HEK293 (cell line): ENCODE measurements at regions not wholly inside any gene's neighbourhood (a gene's known extent, or its start where the extent isn't known, plus 50 kb on each side); places are given as distances from the start of the nearest gene placed in this dataset.

ENCODE experiments used
- CTCF ChIA-PET: fragments of 350-600 bp; formaldehyde crosslinking; extraction: SDS; loops from one replicate; lab custom pipeline; 2021; ENCODE audit warnings: antibody characterized with exemption; lab: Yijun Ruan, JAX
- POLR2A ChIA-PET: fragments of 300-600 bp; formaldehyde crosslinking; extraction: SDS; loops from one replicate; lab custom pipeline; 2020; ENCODE audit warnings: antibody characterized with exemption, inconsistent platforms; lab: Yijun Ruan, JAX
- H3K27ac ChIP-seq: fragments of 200-500 bp; sonication (Bioruptor generic); 2 replicates; pipeline ENCODE4 v1.5.1; 2014; ENCODE audit warnings: low read depth, low read length, control low read depth, inconsistent platforms; ENCODE audit errors: extremely low read depth
- H3K36me3 ChIP-seq, 2 experiments: fragments of 200-500 bp in 1 of 2; sonication (Bioruptor generic) in 1 of 2; 1 replicate in 1 of 2; 2 replicates in 1 of 2; pipeline ENCODE4 v1.5.1; 2014 to 2017; ENCODE audit warnings: inconsistent platforms in 2 of 2, low read length in 2 of 2; ENCODE audit not compliant: control insufficient read depth in 2 of 2, insufficient read depth in 1 of 2
- H3K4me1 ChIP-seq: fragments of 200-500 bp; sonication (Bioruptor generic); 2 replicates; pipeline ENCODE4 v1.5.1; 2014; ENCODE audit warnings: mild to moderate bottlenecking, low read length, inconsistent platforms; ENCODE audit not compliant: control insufficient read depth, insufficient read depth
- H3K4me3 ChIP-seq: 2 replicates; pipeline ENCODE4 v1.5.1; 2011; ENCODE audit warnings: low read depth, mild to moderate bottlenecking, control low read depth, low read length, moderate library complexity
- H3K9me3 ChIP-seq: fragments of 200-500 bp; sonication (Bioruptor generic); 2 replicates; pipeline ENCODE4 v1.5.1; 2014; ENCODE audit warnings: low read depth, low read length, inconsistent platforms; ENCODE audit not compliant: control insufficient read depth, insufficient read depth
- FEZF1 ChIP-seq: fragments of 450-650 bp; formaldehyde crosslinking; IDR thresholded peaks from 2 replicates; pipeline ENCODE4 v1.5.1; 2016; ENCODE audit warnings: missing biosample characterization, missing genetic modification characterization
- GFI1B ChIP-seq: fragments of 450-650 bp; formaldehyde crosslinking; IDR thresholded peaks from 2 replicates; pipeline ENCODE4 v1.5.1; 2016; ENCODE audit warnings: missing biosample characterization, missing genetic modification characterization
- SP7 ChIP-seq: fragments of 450-650 bp; formaldehyde crosslinking; IDR thresholded peaks from 2 replicates; pipeline ENCODE4 v1.5.1; 2016; ENCODE audit warnings: missing biosample characterization, missing genetic modification characterization
- TCF7L2 ChIP-seq: IDR thresholded peaks from 2 replicates; pipeline ENCODE4 v1.6.1; 2011; ENCODE audit warnings: low read depth, mild to moderate bottlenecking, inconsistent platforms, low read length, moderate library complexity, borderline replicate concordance
- WT1 ChIP-seq: fragments of 450-650 bp; formaldehyde crosslinking; IDR thresholded peaks from 2 replicates; pipeline ENCODE4 v1.5.1; 2016; ENCODE audit warnings: missing biosample characterization, missing genetic modification characterization
- YY1 ChIP-seq: fragments of 450-650 bp; formaldehyde crosslinking; IDR thresholded peaks from 2 replicates; pipeline ENCODE4 v1.5.1; 2018; ENCODE audit warnings: missing biosample characterization, missing genetic modification characterization
- ZBTB1 ChIP-seq: fragments of 450-650 bp; formaldehyde crosslinking; IDR thresholded peaks from 2 replicates; pipeline ENCODE4 v1.5.1; 2016; ENCODE audit warnings: missing biosample characterization, missing genetic modification characterization
- ZBTB49 ChIP-seq: fragments of 450-650 bp; formaldehyde crosslinking; IDR thresholded peaks from 2 replicates; pipeline ENCODE4 v1.5.1; 2016; ENCODE audit warnings: missing biosample characterization, missing genetic modification characterization, low read depth
- ZBTB7A ChIP-seq: fragments of 450-650 bp; formaldehyde crosslinking; IDR thresholded peaks from 2 replicates; pipeline ENCODE4 v1.5.1; 2016; ENCODE audit warnings: low read depth, missing biosample characterization, missing genetic modification characterization
- ZNF16 ChIP-seq: fragments of 450-650 bp; formaldehyde crosslinking; IDR thresholded peaks from 2 replicates; pipeline ENCODE4 v1.5.1; 2016; ENCODE audit warnings: low read depth, missing biosample characterization, missing genetic modification characterization
- ZNF174 ChIP-seq: fragments of 450-650 bp; formaldehyde crosslinking; IDR thresholded peaks from 2 replicates; pipeline ENCODE4 v1.5.0; 2017; ENCODE audit warnings: missing biosample characterization, mild to moderate bottlenecking, missing genetic modification characterization
- ZNF266 ChIP-seq: fragments of 450-650 bp; formaldehyde crosslinking; IDR thresholded peaks from 2 replicates; pipeline ENCODE4 v1.5.1; 2016; ENCODE audit warnings: missing biosample characterization, missing genetic modification characterization, low read depth
- ZNF311 ChIP-seq: fragments of 450-650 bp; formaldehyde crosslinking; IDR thresholded peaks from 2 replicates; pipeline ENCODE4 v1.5.1; 2017; ENCODE audit warnings: missing biosample characterization, missing genetic modification characterization, borderline replicate concordance
- ZNF335 ChIP-seq: fragments of 450-650 bp; formaldehyde crosslinking; conservative IDR thresholded peaks from 2 replicates; pipeline ENCODE4 v1.5.1; 2016; ENCODE audit warnings: missing biosample characterization, missing genetic modification characterization
- ZNF366 ChIP-seq: fragments of 450-650 bp; formaldehyde crosslinking; conservative IDR thresholded peaks from 2 replicates; pipeline ENCODE4 v1.5.1; 2016; ENCODE audit warnings: missing biosample characterization, missing genetic modification characterization
- ZNF433 ChIP-seq: fragments of 450-650 bp; formaldehyde crosslinking; IDR thresholded peaks from 2 replicates; pipeline ENCODE4 v1.5.1; 2016; ENCODE audit warnings: missing biosample characterization, missing genetic modification characterization, low read depth
- ZNF514 ChIP-seq: fragments of 450-650 bp; formaldehyde crosslinking; IDR thresholded peaks from 2 replicates; pipeline ENCODE4 v1.5.1; 2016; ENCODE audit warnings: missing biosample characterization, missing genetic modification characterization
- ZNF561 ChIP-seq: fragments of 450-650 bp; IDR thresholded peaks from 2 replicates; pipeline ENCODE4 v1.5.1; 2018; ENCODE audit warnings: missing biosample characterization, missing genetic modification characterization, borderline replicate concordance
- ZNF664 ChIP-seq: fragments of 450-650 bp; formaldehyde crosslinking; IDR thresholded peaks from 2 replicates; pipeline ENCODE4 v1.5.1; 2016; ENCODE audit warnings: missing biosample characterization, missing genetic modification characterization
- ZNF777 ChIP-seq: fragments of 450-650 bp; formaldehyde crosslinking; IDR thresholded peaks from 2 replicates; pipeline ENCODE4 v1.5.1; 2017; ENCODE audit warnings: missing biosample characterization, missing genetic modification characterization, borderline replicate concordance
- ZNF837 ChIP-seq: fragments of 450-650 bp; formaldehyde crosslinking; IDR thresholded peaks from 2 replicates; pipeline ENCODE4 v1.5.1; 2016; ENCODE audit warnings: missing biosample characterization, missing genetic modification characterization
- ZNF843 ChIP-seq: fragments of 450-650 bp; formaldehyde crosslinking; IDR thresholded peaks from 2 replicates; pipeline ENCODE4 v1.5.1; 2016; ENCODE audit warnings: missing biosample characterization, missing genetic modification characterization
- TF ChIP-seq, protein P1 (sequence below): fragments of 450-650 bp; formaldehyde crosslinking; IDR thresholded peaks from 2 replicates; pipeline ENCODE4 v1.5.1; 2016; ENCODE audit warnings: missing biosample characterization, missing genetic modification characterization
- TF ChIP-seq, protein P2 (sequence below): fragments of 450-650 bp; formaldehyde crosslinking; IDR thresholded peaks from 2 replicates; pipeline ENCODE4 v1.5.1; 2016; ENCODE audit warnings: missing biosample characterization, missing genetic modification characterization
- TF ChIP-seq, protein P3 (sequence below): fragments of 450-650 bp; formaldehyde crosslinking; IDR thresholded peaks from 2 replicates; pipeline ENCODE4 v1.5.1; 2016; ENCODE audit warnings: missing biosample characterization, missing genetic modification characterization
- TF ChIP-seq, protein P4 (sequence below): fragments of 450-650 bp; formaldehyde crosslinking; IDR thresholded peaks from 2 replicates; pipeline ENCODE4 v1.5.1; 2016; ENCODE audit warnings: missing biosample characterization, missing genetic modification characterization, borderline replicate concordance
- TF ChIP-seq, protein P5 (sequence below): fragments of 450-650 bp; formaldehyde crosslinking; IDR thresholded peaks from 2 replicates; pipeline ENCODE4 v1.5.1; 2017; ENCODE audit warnings: missing biosample characterization, mild to moderate bottlenecking, missing genetic modification characterization, moderate library complexity

GRCh38 chr7:113801751-113802150, 117.1 kb downstream of the PPP1R3A start:
- Histone ChIP-seq H3K27ac (no peak overlapping the region), H3K9me3 (no peaks in the 10 kb centered on the region), H3K4me3 (no peak overlapping the region), H3K36me3 (no peaks in the 10 kb centered on the region), H3K4me1 (peaks cover 5% of the 10 kb centered on the region; the same call in 1 of the 2 replicates)
- ChIA-PET CTCF (interaction anchor here (0.9 kb wide), 1 partner anchor 11 kb away, joined by 3 read pairs; no protein-coding TSS in a partner anchor), POLR2A (no interaction called here)
- TF ChIP-seq ZNF433 (tag by site-specific recombination) (no peak), ZNF561 (tag by site-specific recombination) (no peak), ZNF664 (no peak), ZNF837 (tag by site-specific recombination) (no peak), ZNF777 (tag by site-specific recombination) (no peak), ZNF514 (tag by site-specific recombination) (no peak), SP7 (tag by site-specific recombination) (no peak), ZNF266 (tag by site-specific recombination) (no peak), GFI1B (tag by site-specific recombination) (no peak), ZNF16 (tag by site-specific recombination) (no peak), ZNF311 (tag by site-specific recombination) (no peak), WT1 (no peak), ZNF335 (tag by site-specific recombination) (no peak)
- TF ChIP-seq, protein P1, sequence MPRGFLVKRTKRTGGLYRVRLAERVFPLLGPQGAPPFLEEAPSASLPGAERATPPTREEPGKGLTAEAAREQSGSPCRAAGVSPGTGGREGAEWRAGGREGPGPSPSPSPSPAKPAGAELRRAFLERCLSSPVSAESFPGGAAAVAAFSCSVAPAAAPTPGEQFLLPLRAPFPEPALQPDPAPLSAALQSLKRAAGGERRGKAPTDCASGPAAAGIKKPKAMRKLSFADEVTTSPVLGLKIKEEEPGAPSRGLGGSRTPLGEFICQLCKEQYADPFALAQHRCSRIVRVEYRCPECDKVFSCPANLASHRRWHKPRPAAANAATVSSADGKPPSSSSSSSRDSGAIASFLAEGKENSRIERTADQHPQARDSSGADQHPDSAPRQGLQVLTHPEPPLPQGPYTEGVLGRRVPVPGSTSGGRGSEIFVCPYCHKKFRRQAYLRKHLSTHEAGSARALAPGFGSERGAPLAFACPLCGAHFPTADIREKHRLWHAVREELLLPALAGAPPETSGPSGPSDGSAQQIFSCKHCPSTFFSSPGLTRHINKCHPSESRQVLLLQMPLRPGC (tag by site-specific recombination) = no peak
- TF ChIP-seq, protein P2, sequence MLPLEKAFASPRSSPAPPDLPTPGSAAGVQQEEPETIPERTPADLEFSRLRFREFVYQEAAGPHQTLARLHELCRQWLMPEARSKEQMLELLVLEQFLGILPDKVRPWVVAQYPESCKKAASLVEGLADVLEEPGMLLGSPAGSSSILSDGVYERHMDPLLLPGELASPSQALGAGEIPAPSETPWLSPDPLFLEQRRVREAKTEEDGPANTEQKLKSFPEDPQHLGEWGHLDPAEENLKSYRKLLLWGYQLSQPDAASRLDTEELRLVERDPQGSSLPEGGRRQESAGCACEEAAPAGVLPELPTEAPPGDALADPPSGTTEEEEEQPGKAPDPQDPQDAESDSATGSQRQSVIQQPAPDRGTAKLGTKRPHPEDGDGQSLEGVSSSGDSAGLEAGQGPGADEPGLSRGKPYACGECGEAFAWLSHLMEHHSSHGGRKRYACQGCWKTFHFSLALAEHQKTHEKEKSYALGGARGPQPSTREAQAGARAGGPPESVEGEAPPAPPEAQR = no peak
- TF ChIP-seq, protein P3, sequence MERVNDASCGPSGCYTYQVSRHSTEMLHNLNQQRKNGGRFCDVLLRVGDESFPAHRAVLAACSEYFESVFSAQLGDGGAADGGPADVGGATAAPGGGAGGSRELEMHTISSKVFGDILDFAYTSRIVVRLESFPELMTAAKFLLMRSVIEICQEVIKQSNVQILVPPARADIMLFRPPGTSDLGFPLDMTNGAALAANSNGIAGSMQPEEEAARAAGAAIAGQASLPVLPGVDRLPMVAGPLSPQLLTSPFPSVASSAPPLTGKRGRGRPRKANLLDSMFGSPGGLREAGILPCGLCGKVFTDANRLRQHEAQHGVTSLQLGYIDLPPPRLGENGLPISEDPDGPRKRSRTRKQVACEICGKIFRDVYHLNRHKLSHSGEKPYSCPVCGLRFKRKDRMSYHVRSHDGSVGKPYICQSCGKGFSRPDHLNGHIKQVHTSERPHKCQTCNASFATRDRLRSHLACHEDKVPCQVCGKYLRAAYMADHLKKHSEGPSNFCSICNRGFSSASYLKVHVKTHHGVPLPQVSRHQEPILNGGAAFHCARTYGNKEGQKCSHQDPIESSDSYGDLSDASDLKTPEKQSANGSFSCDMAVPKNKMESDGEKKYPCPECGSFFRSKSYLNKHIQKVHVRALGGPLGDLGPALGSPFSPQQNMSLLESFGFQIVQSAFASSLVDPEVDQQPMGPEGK (tag by site-specific recombination) = no peak

DNA sequence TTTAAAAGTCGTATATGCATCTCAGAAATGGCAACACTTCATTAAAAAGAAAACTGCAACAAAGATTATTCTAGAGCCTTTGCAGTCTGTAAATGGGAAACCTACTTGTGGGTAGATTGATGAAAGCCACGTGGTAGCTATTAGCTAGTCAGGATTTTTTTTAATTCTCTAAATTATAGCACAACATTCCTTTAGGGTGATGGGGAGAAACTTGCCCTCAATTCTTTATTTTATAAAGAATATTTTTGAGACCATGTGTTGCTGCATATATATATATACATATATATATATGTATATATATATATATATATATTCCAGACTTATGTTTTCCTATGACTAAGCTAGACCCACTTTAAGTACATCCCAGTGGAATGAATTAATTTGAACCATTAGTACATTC, 118.0 kb downstream of the PPP1R3A start:
- no peak overlapping the region for H3K27ac ChIP-seq
- peaks cover 5% of the 10 kb centered on the region; the same call in 1 of the 2 replicates for H3K4me1 ChIP-seq
- CTCF ChIA-PET = no interaction called here
- POLR2A ChIA-PET = no interaction called here
- no peaks in the 10 kb centered on the region for H3K9me3 ChIP-seq
- no peaks in the 10 kb centered on the region for H3K36me3 ChIP-seq
- no peak overlapping the region for H3K4me3 ChIP-seq
- TF ChIP-seq TCF7L2 (no peak), ZBTB7A (no peak), ZNF843 (no peak), ZNF366 (tag by site-specific recombination) (no peak), FEZF1 (tag by site-specific recombination) (no peak), ZNF514 (tag by site-specific recombination) (no peak), ZNF174 (tag by site-specific recombination) (no peak), YY1 (no peak), ZBTB1 (tag by site-specific recombination) (no peak), ZBTB49 (tag by site-specific recombination) (no peak)
- TF ChIP-seq, protein P4, sequence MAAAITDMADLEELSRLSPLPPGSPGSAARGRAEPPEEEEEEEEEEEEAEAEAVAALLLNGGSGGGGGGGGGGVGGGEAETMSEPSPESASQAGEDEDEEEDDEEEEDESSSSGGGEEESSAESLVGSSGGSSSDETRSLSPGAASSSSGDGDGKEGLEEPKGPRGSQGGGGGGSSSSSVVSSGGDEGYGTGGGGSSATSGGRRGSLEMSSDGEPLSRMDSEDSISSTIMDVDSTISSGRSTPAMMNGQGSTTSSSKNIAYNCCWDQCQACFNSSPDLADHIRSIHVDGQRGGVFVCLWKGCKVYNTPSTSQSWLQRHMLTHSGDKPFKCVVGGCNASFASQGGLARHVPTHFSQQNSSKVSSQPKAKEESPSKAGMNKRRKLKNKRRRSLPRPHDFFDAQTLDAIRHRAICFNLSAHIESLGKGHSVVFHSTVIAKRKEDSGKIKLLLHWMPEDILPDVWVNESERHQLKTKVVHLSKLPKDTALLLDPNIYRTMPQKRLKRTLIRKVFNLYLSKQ (tag by site-specific recombination) = no peak
- TF ChIP-seq, protein P5, sequence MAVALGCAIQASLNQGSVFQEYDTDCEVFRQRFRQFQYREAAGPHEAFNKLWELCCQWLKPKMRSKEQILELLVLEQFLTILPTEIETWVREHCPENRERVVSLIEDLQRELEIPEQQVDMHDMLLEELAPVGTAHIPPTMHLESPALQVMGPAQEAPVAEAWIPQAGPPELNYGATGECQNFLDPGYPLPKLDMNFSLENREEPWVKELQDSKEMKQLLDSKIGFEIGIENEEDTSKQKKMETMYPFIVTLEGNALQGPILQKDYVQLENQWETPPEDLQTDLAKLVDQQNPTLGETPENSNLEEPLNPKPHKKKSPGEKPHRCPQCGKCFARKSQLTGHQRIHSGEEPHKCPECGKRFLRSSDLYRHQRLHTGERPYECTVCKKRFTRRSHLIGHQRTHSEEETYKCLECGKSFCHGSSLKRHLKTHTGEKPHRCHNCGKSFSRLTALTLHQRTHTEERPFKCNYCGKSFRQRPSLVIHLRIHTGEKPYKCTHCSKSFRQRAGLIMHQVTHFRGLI = no peak
